MM.1S (cell line): ENCODE measurements at regions not wholly inside any gene's neighbourhood (a gene's known extent, or its start where the extent isn't known, plus 50 kb on each side); places are given as distances from the start of the nearest gene placed in this dataset.

Source experiments
- CTCF ChIP-seq: fragments of 300-600 bp; sonication (generic); IDR thresholded peaks from 2 replicates; pipeline ENCODE4 v1.5.1; 2016; ENCODE audit warnings: antibody characterized with exemption, low read length, mixed read lengths
- EZH2 ChIP-seq: fragments of 300-600 bp; sonication (generic); optimal IDR thresholded peaks from 2 replicates; pipeline ENCODE3; 2017; ENCODE audit warnings: low read depth, mild to moderate bottlenecking, antibody characterized with exemption, low read length, mixed read lengths
- EZH2phosphoT487 ChIP-seq: fragments of 300-600 bp; sonication (generic); IDR thresholded peaks from 2 replicates; pipeline ENCODE4 v1.6.1; 2018; ENCODE audit warnings: antibody characterized with exemption, low read length

- TF ChIP-seq CTCF = no peak
- no peak for TF ChIP-seq EZH2
- no peak for TF ChIP-seq EZH2phosphoT487
Measured at GRCh38 chr9:126559296-126559695, 54.4 kb upstream of the LMX1B start.
